HG02610 (cell line): ENCODE measurements at regions not wholly inside any gene's neighbourhood (a gene's known extent, or its start where the extent isn't known, plus 50 kb on each side); places are given as distances from the start of the nearest gene placed in this dataset.
"Not testable (repeated sequence)": the region's sequence is repeated elsewhere in the genome, so short reads cannot be mapped to it uniquely, and the experiment has no call there.

Experiments used
- ATAC-seq: cut with Tn5 transposase; IDR thresholded peaks from one replicate; pipeline ENCODE4 v1.9.1; 2021; ENCODE audit warnings: mild to moderate bottlenecking, moderate library complexity; ENCODE audit not compliant: unreplicated experiment

DNA sequence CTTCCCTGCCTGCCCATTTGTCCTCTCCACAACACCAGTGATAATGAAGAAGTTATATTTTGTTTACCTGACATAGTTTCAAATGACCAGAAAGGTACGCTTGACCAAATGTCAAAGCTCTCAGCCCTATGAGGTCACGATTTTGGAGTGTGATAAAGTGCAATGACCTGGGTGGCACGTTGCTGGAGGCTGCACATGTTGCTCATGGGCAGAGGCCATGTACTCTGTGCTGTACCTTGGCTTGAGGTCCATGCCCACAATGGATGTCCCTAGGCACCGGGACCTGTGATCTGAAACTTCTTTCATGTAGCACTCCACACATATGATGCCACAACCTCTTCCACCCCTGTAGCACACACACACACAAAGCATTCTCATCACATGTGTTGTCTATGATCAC, 164.0 kb upstream of the HEY2 start:
- no peak for ATAC-seq

- no peak for ATAC-seq
Measured at GRCh38 chr6:125586074-125586473, 163.4 kb upstream of the HEY2 start.

DNA sequence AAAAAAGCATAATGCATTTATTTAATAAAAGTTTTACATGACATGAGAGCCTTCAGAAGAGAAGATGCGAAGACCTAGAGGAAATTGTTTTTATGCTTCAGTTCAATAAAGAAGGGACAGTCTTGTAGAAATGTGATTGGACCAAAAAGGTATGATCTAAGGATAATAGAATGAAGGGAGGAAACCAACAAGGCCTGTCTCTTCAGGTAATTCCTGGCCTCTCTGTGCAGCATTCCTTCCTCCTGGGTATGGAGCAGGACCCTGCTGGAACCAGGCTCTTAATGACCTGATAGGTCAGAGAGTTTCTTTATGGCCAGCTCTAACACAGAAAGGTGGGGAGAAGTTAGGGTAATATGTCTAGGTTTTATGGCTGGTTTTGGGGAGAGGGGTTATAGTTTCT, 162.8 kb upstream of the HEY2 start:
- ATAC-seq = no peak

- ATAC-seq = no peak
Measured at GRCh38 chr6:125587666-125588632, 161.5 kb upstream of the HEY2 start.

- not testable (repeated sequence) for ATAC-seq
Measured at GRCh38 chr6:125591796-125592195, 157.6 kb upstream of the HEY2 start.

GRCh38 chr6:125593746-125594145, 155.7 kb upstream of the HEY2 start:
- no peak for ATAC-seq

DNA sequence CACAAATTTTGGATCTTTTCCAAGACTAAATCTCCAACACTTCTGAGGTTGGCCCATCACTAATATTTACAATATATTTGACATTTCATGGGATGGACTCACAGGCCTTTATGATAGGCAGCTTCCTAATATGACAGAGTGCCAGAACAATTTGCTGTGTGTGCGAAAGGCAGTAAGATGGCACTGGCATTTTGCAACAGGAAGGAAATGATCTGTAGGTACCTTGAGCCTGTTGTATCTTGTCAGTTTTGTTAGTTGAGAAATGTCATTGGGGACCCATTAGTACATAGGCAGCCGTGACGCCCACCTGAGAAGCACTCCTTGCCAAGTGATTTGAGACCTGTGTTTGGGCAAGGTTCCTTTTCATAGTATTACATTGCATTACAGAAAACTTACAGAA, 153.4 kb upstream of the HEY2 start:
- ATAC-seq = no peak

- no peak for ATAC-seq
Measured at GRCh38 chr6:125597411-125598253, 151.8 kb upstream of the HEY2 start.

- no peak for ATAC-seq
Measured at GRCh38 chr6:125598422-125598821, 151.0 kb upstream of the HEY2 start.

GRCh38 chr6:125604257-125604656, 145.2 kb upstream of the HEY2 start:
- ATAC-seq = no peak

DNA sequence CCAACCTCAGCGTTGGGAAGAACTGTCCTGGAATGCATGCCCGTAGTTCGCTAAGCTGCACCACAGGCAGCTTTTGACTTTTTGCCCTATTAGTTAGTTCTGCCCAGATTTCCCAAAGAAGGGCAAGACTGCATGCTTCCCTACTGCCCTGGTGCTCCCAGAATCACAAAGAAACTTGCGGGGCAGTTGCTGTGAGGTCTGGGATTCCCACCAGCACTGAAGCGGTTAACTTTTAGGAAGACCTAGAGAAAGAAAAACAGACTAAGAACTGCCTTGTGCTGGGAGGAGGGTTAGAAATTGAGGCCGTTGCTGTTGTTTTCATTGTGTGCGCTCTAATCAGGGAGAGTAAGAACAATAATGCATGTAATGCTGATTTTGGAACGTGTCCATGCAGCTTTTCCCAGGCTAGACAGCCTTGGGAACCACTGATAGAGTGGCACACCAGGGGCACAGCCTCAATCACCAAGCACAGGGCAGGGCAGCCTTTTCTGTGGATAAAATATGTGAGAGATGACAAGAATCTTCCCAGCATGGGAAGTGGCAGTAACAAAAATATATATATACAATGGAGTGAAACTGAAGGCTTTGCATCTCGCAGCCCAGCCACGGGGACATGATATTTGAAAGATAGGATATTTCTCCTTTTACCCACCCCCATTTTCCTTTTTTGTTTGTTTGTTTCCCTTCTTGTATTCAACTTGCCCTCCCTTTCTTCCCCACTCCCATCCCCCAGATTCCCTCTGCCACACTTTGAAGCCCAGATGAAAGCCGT, 137.7 kb upstream of the HEY2 start:
- no peak for ATAC-seq

DNA sequence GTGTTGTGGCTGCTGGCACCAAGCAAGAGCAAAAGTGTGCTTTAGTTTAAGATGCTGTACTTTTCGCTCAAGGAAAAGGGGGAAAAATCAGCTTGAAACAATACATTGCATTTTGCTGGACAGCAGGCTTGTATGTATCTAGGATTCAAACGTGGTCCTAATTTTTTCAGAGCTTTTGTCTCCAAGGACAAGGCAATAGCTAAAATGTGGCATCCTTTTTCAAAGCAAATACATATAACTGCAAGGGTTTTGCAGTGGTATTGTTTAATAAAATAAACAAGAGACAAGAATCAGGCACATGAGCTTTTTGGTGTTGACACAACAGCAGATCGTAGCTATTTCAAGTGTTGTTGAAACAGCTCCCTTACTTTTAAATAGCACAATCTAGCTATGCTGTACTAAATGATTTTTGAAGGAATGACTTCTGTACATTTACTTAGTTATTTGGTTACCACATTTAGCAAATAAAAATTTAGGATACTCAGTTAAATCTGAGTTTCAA, 137.0 kb upstream of the HEY2 start:
- ATAC-seq = no peak

DNA sequence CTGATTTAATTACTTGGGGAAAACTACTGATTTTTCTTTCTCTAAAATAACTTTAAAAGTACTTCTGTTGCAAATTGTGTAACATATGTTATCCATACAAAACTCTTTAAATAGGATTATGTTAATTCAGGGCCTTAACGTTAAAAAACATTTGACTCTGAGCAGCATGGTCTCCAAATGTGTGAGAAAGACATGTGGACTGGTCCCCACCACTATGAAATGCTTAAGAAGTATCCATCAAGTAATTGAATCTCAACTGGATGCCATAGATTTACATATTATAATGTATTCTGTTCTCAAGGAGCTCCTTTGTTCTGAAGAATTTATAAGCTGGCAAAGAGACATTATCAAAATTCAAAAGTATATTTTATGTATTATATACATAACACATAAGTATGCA, 130.8 kb upstream of the HEY2 start:
- ATAC-seq = no peak

DNA sequence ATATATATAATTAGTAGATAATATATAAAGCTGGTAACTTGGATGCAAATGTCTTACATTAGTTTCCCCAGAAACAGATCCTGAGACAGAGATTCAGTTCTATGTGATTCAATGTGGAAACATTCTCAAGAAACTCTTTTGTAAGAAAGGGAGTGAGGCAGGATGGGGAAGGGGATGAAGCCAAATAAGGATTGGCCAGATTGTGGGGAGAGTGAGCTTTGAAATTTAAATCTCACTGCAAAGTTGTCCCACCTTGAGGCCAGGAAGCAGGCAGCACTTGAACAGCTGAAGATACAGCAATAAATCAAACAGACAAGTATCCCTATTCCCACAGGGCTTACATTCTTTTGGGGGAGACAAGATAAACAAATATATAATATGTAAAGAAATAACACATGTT, 126.3 kb upstream of the HEY2 start:
- no peak for ATAC-seq

DNA sequence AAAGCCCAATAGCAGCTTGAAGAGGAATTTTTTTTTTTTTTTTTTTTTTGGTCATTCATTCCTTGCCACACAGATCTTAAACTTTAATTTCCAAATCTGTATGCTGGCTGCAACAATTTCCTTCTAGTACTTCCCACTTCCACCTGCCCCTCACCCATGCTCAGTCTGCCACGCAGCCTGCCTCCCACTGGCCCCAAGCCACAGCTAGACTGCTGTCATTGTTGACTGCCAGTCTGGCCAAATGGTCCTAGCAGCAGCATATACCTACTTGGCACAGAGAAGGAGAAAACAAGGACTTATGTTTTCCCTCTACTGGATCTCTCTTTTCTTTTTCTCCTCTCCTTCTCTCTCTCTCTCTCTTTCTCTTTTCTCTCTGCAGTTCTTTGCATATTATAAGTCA, 118.3 kb upstream of the HEY2 start:
- no peak for ATAC-seq

- ATAC-seq = not testable (repeated sequence)
Measured at GRCh38 chr6:125636011-125636410, 113.4 kb upstream of the HEY2 start.

- ATAC-seq = no peak
Measured at GRCh38 chr6:125636671-125637070, 112.8 kb upstream of the HEY2 start.

DNA sequence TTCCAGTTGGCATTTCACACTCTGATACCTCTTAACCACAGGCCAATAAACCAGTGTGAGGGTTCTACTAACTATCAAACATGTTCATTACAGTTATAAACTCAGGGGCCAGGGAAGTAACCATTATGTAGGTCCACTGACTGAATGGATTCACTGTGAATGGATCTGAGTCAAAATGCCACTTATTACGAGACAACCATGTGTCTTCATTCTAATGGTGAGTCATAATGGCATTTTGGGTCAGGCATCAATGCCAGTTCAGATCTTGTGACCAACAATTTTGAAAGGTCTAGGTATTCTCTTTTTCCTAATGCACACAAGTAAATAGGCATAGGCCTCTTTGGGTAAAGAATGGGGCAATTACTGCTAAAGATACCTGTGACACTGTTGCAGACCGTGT, 112.2 kb upstream of the HEY2 start:
- peak; percentile 73 for ATAC-seq

DNA sequence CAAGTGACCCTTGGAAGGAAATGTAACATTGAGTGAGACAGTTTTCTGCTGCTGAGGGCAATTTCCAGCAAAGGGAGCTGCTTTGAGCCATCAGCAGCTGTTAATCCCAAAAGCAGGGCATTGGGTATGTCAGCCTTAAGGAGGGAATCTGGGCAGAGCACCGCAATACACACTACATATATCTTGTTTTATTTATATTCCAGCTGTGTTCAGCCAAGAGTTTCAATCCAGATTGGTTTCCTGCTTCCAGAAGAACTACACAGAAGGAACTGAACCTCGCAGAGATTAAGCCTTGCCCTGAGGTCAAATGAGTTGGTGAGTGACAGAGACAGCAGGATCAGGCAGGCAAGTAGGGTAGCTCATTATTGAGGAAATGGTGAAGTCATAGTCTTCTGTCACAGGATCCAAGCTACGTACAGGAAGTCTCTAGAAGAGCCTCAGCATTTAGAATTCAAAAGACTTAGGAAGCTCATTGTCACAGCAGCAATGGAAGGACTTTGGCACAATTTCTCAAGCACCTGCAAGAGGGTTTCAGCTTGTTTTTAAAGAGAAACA, 109.9 kb upstream of the HEY2 start:
- no peak for ATAC-seq

GRCh38 chr6:125640441-125641150, 108.8 kb upstream of the HEY2 start:
- no peak for ATAC-seq
